Mammary epithelial cell (primary cell): ENCODE measurements at regions not wholly inside any gene's neighbourhood (a gene's known extent, or its start where the extent isn't known, plus 50 kb on each side); places are given as distances from the start of the nearest gene placed in this dataset.

Experiments
- EZH2 ChIP-seq: IDR thresholded peaks from 2 replicates; pipeline ENCODE4 v1.6.1; 2012; ENCODE audit warnings: low read length, inconsistent platforms, borderline replicate concordance
- TF ChIP-seq, protein P1 (sequence below), 2 donors: IDR thresholded peaks in 1 of 2; conservative IDR thresholded peaks in 1 of 2; 2 replicates each; pipeline ENCODE4 v1.5.1; 2011 to 2012; ENCODE audit warnings: inconsistent platforms in 2 of 2, low read length in 2 of 2, mild to moderate bottlenecking in 2 of 2, control low read depth in 1 of 2, low read depth in 1 of 2; ENCODE audit not compliant: insufficient read depth in 1 of 2; ENCODE audit errors: extremely low read depth in 1 of 2

DNA sequence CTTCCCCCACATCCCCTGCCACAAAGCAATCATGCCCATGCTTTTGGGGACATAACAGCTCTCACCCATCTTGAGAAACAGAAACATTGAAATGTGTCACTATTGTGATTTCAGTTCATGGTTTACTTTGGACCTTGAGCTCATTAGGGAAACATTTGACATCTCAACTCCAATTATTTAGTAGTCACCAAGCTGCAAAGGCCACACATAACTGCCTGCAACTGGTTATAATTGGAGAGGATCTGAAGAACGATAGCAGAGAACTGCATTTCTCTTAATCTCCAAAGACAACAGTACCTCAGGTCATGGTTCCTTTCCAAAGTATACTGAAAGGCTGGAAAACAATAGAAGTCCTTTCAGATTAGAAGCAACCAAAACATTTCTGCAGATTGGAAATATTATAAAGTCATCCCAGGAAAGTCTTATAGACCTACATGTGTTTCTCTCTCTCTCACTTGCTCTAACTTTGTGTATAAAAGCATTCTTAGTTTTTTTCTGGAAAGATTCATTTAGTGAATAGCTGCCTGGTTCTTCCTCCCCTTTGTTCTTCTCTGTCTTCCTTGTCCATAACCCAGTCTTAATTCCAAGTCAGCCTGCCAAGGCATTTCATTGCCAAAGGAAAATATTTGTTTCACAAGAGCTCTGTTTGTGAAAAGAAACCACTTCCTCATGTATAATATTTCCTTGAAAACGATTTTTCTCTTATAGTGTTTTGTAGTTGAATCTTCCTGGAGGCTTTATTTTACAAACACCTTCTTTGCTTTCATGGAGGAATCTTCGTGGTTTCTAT lies 426.8 kb downstream of the ADGRL2 start:
- TF ChIP-seq, protein P1, sequence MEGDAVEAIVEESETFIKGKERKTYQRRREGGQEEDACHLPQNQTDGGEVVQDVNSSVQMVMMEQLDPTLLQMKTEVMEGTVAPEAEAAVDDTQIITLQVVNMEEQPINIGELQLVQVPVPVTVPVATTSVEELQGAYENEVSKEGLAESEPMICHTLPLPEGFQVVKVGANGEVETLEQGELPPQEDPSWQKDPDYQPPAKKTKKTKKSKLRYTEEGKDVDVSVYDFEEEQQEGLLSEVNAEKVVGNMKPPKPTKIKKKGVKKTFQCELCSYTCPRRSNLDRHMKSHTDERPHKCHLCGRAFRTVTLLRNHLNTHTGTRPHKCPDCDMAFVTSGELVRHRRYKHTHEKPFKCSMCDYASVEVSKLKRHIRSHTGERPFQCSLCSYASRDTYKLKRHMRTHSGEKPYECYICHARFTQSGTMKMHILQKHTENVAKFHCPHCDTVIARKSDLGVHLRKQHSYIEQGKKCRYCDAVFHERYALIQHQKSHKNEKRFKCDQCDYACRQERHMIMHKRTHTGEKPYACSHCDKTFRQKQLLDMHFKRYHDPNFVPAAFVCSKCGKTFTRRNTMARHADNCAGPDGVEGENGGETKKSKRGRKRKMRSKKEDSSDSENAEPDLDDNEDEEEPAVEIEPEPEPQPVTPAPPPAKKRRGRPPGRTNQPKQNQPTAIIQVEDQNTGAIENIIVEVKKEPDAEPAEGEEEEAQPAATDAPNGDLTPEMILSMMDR (conservative IDR thresholded peaks at IDR 0.05 in 1 of 2, IDR thresholded peaks at IDR 0.05 in 1 of 2; ENCODE audit: extremely low read depth in 1 of 2, insufficient read depth in 1 of 2, low read depth in 1 of 2, low read length in 2 of 2) = no peak
- no peak for TF ChIP-seq EZH2
